NCI-H748 (cell line): ENCODE measurements at regions not wholly inside any gene's neighbourhood (a gene's known extent, or its start where the extent isn't known, plus 50 kb on each side); places are given as distances from the start of the nearest gene placed in this dataset.
"Not testable (repeated sequence)": the region's sequence is repeated elsewhere in the genome, so short reads cannot be mapped to it uniquely, and the experiment has no call there.

ENCODE experiments used
- DNase-seq: peaks from one replicate; lab custom pipeline; 2025; ENCODE audit not compliant: unreplicated experiment; lab: John Stamatoyannopoulos, UW

DNA sequence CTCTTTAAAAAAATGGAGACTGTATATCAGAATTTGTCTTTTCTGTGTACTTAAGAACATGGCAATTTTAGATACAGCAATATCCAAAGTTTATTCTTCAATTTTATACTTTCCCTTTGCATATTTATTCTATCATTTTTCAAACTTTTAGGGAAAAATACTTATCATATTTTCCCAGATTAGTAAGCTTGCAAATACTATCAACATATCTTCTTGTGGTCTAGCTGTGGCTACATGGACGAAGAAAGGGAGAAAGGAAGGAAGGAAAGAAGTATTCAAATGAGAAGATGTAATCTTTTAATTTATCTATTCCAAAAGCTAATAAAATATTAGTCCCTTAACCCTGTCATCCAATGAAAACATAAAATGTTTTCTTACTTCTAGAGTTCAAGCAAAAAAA is 797.8 kb upstream of the GALNTL6 start:
- no peak for DNase-seq

DNA sequence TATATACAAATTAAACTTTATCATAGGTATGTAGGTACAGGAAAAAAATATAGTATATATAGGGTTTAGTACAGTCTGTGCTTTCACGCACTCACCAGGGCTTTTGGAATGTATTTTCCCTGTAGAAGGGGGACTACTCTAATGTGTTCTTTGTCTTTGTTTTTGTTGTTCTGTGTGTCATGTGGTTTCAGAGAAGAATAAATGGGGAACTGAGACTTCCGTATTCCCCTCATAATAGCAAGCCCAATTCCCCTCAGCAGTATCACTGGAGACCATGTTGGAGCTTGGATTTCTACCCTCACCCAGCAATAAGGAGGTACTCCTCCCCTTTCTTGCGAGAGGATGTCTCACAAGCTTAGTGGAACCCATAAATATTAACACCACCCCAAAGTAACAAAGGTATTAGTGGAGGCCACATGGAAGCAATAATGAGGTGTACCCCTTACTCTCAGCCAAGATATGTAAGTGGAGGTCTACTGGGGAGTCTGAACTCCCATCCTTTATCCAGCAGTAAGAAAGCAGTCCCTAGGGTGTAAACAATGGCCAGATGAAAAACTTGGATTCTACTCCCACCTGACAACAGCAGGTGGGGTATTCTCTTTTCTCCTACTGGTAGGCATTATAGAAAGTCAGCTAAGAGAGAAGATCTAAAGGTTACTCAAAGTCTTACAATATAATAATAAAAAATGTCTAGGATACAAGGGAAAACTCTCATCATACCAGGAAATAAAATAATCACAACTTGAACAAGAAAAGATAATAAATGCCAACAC is 805.4 kb upstream of the GALNTL6 start:
- no peak for DNase-seq

- no peak for DNase-seq
These were observed 811.0 kb upstream of the GALNTL6 start for GRCh38 chr4:171002246-171002645.

DNA sequence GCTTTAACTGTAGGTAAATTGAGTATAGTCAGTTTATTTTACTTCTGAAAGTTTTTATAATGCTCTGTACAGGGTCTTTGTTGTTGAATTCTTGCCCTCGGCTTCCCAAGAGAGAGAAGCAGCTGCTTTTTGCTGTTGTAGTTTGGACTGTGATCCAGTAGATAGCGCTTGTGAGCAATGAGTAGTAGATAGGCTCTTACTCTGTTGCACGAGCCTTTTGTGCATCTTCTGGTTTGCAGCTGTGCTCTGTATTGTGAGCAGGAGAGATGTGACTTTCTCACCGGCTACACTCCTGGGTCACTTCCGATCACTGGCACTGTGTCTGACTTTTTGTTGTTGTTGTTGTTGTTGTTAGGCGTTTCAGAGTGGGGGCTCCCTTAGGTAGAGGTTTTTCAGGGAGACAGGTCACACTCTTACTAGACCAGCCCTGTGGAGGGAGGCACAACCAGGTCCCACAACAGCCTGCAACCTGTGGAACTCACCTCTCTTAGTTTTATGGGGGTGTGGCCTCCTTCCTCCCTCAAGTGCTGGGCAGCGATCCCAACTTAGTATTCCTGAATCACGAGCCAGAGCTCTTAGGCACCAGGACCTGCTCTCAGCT is 822.1 kb upstream of the GALNTL6 start:
- peak; percentile 79 for DNase-seq

DNA sequence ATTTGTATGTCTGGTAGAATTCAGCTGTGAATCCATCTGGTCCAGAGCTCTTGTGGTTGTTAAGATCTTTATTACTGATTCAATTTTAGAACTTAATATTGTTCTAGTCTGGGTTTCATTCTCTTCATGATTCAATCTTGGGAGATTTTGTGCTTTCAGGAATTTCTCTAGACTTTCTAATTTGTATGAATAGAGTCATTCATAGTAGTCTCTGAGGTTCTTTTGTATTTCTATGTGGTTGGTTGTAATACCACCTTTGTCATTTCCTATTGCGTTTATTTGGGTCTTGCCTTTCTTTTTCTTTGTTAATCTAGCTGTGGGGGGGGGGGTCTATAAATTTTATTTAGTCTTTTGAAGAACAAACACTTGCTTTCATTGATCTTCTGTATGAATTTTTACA is 824.8 kb upstream of the GALNTL6 start:
- DNase-seq: no peak

DNA sequence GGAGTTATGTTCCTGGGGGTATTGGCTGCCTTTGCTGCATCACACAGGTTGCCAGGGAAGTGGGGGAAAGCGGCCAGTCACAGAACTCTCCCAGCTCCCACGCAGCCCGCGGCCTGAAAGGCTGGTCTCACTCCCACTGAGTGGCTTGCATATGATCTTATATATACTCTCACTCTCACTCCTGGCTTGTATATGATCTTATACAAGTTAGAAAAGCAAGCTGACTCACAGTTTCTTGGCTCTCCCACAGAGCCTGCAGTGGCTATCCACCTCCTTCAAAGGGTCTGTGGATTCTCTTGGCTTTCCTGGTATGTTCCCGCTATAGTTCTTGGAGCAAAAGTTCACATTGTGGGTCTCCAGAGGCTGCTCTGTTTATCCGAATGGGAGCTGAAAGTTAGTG is 833.5 kb upstream of the GALNTL6 start:
- DNase-seq: no peak

DNA sequence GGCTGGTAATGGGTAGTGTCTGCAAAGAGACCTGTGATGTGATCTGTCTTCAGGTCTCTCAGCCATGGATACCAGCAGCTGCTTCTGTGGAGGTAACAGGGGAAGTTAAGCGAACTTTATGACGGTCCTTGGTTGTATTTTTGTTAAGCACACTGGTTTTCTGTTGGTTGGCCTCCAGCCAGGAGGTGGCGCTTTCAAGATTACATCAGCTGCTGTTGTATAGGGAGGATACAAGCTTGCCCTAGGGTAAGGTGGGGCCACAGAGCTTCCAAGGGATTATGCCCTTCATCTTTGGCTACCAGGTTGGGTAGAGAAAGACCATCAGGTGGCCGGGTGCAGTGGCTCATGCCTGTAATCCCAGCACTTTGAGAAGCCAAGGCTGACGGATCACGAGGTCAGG is 834.2 kb upstream of the GALNTL6 start:
- DNase-seq: no peak

DNA sequence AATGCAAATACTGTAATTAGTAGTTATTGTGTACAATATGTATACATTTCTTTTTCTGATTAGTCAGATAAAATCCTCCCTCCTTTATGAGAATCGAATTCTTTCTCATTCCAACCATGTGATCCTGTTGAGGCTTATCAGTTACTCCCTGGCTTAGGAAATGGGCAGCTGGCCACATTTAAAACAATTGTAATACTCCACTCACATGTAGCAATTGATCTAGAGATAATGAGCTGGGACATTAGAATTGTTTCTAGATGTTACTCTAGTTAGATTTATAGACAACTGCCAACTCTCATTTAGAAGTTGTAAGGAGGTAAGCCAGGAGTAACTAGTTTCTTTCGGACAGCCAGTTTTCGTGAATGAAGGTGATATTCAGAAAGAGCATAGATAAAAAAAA is 859.3 kb upstream of the AADAT start:
- no peak for DNase-seq

DNA sequence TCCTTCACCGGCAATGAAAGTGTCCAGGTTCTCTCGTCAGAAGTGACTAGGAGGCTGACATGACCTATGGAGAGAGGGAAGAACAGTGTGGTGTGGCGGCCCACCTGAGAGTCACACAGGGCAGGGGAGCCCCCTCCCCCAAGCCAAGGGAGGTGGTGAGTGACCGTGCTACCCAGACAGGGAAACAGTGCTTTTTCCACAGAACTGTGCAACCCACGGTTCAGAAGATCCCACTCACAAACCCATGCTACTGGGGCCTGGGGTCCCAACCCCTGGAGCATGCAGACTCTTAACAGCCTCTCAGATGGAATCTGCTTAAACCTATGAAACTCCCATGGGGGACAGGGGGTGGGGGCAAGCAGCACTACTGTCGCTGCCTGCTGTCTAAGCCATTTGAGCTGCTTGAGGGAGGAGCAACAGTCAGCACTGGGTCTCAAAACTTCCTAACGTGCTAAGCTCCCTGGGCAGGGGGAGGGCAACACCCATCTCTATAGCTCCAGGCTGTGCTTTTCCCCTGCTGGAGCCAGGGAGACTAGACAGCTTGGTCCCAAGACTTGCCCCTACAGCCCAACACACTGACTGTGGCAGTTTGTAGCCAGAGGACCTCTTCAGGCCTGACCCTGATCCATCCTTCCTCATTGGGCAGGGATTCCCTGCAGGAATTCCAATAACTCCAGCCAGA is 850.4 kb upstream of the AADAT start:
- no peak for DNase-seq

DNA sequence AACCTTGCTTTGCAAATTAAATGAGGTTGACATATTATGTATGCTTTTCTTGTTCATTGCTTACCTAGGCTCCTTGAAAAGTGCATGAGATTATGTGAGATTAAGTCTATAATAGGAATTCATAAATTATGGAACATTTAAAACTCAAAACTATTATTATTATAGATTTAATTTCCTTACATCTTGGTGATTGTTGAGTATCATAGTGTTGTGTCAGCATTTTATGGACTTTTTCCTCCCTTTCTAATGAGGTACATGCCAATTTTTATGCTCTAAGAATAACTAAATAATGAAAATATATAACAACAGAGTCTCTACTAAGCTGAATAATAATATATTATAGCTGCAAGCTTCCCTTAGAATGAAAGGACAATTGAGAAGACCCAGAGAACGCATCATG is 848.8 kb upstream of the AADAT start:
- DNase-seq: no peak

- no peak for DNase-seq
These were observed 841.6 kb upstream of the AADAT start for GRCh38 chr4:170931321-170931720.

GRCh38 chr4:170888660-170889059 is 798.9 kb upstream of the AADAT start:
- DNase-seq: no peak

GRCh38 chr4:170887396-170887795 is 797.6 kb upstream of the AADAT start:
- DNase-seq: no peak

GRCh38 chr4:170884969-170885570 is 795.3 kb upstream of the AADAT start:
- no peak for DNase-seq

GRCh38 chr4:170881646-170882045 is 791.9 kb upstream of the AADAT start:
- not testable (repeated sequence) for DNase-seq

- DNase-seq: no peak
These were observed 786.1 kb upstream of the AADAT start for GRCh38 chr4:170875868-170876267.

DNA sequence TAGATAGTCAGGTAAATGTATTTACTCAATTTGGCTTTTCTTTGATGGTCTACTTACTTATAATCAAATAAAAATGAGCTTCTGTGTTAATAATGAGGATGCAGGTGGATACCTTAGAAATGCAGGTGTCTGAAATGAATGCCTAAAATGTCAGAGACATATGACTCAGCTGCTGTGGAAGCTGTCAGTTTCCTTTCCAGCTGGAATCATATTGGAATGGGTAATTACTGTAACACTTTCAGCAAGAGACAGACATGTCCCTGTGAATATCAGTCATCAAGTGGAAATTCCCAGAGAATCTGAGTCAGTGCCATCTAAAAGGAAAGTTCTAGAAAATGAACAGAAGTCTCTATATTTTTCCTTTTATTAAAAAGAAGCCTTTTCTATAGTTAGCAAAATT is 783.0 kb upstream of the AADAT start:
- peak; percentile 57 for DNase-seq

DNA sequence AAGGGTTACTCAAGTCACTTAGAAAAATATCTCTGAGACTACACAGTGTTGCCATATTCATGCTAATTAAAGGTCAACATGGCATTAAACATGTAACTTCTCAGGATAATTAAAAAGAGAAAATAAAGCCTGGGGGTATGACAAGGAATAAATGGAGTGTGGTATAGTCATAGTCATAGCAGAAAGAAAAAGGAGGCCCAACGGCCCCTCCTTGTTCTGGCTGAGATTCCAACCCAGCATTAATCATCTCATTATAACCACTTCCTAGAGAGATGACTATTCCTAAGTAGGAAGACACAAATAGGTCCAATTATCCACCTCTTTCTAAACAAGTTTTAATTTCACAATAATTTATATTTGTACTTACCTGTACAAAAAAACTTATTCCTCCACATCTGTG is 778.4 kb upstream of the AADAT start:
- DNase-seq: no peak

DNA sequence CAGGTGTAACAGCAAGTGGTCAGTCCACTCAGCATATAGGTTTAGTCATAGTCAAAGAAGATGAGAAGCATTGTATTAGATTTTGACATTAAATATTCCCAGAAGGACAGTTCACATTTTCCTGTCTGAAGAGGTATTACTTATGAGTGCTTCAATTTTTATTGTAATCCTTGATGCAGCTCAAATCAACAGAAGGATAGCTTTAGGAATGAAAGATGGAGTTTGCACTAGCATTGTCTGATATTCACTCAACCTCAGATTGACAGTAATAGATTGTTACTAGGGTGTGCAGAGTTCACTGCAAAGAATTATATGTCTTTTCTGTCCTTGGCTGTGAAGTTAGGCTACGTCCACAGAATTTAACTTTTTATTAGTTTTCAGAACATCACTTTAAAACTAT is 764.3 kb upstream of the AADAT start:
- DNase-seq: no peak

DNA sequence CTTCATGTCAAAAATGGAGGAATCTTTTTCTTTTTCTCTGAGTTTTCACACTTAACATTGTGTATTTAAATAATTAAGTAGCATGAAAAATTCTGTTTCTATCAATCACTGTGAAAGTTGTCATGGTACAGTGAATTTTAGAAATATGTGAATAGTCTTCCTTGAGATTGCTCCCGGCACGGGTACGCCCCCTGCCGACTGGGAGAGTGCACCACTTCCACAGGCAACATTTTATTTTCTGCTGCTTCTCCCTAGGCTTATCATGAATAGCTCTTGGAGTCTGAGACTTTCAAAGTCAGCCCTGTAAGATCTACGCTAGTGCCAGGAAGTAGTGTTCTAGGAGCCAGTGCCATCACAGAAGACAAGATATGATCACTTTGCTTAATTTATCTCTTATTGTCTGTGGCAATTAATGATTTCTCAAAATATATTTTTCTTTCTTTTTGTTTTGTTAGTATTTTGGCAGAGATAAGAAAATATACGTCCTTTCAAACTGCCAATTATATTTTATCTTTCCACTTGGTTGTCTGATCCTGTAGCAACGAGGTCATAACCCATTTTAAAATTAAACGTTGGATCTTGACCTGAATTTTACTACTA is 763.8 kb upstream of the AADAT start:
- peak; percentile 47 for DNase-seq

GRCh38 chr4:170849969-170850368 is 760.2 kb upstream of the AADAT start:
- DNase-seq: no peak
